ENCODE measurements at regions not wholly inside any gene's neighbourhood (a gene's known extent, or its start where the extent isn't known, plus 50 kb on each side); places are given as distances from the start of the nearest gene placed in this dataset.
A peak's percentile ranks its signal among the peaks of the same experiment; 100 is the strongest.

DNA sequence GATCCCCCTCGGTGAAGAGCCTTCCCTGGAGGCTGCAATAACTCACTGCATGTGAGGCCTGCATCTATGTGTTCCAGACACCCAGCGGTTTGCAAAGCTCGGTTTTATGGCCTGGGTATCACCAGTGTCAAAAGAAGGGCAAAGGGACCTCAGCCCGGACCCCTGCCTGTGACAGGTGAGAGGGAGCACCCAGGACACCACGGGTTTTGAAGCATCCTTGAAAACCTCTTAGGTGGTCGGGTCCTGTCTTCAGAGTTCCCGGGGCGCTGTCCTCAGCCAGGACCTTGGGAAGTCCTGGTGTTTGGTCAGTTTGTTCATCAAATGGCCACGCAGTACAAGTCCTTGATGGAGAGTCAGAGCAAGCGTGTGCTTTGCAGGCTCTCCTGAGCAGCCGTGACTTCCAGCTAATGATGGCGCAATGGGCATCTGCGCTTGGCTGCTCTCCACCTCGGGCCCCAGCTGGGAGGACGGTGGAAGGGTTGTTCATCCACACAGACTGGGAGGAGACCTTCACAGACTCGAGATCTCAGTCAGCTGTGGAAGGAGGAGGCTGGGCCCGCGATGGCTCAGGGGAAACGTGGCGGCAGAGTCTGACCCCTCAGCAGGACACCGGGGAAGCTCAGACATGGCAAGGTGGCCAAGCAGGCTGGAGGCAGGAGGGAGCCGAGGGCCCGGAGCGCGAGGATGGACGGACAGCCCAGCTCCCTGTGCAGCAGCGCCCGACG, 113.1 kb upstream of the GPC1 start:
- CTCF ChIA-PET: interaction anchor here (1.2 kb wide), 1 partner anchor 192 kb away, joined by 5 read pairs; no protein-coding TSS in a partner anchor

DNA sequence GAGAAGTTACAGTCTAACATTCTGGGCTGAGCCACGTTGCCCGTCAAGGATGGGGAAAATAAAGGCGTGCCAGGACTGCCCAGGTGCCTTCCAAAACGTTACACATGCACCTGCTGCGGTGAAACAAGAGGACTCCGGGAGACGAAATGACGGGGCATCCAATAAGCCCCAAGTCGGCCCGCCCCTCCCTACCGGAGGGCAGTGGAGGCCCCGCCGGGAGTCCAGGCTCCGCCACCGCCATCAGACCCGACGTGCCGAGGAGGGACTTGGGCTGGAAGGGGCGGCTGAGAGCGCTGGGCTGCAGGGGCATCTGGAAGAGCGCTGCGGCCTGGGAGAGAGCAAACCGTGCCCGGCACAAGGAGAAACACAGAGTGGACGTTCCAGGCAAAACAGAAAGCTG, 112.5 kb upstream of the GPC1 start:
- Mint-ChIP-seq H3K4me1 (ENCODE audit: insufficient read depth, unreplicated experiment) (peaks cover 12% of the 10 kb centered on the region), H3K4me3 (ENCODE audit: unreplicated experiment) (no peak overlapping the region), H3K36me3 (ENCODE audit: insufficient read depth, unreplicated experiment) (peaks cover 4% of the 10 kb centered on the region), H3K27ac (ENCODE audit: low read depth, unreplicated experiment) (no peak overlapping the region), H3K27me3 (ENCODE audit: insufficient read depth, unreplicated experiment) (peaks cover 19% of the 10 kb centered on the region), H3K9me3 (ENCODE audit: unreplicated experiment) (no peaks in the 10 kb centered on the region)
- CTCF ChIA-PET: interaction anchor here (1.2 kb wide), 1 partner anchor 191 kb away, joined by 5 read pairs; no protein-coding TSS in a partner anchor
- intact Hi-C loops (cut with micrococcal nuclease): loop anchor here (5.0 to 10.0 kb wide), 2 partner anchors 91 to 112 kb away; partner anchors contain the start of gene GPC1
- no TSS peak for BruUV-seq (replicated peaks)
- no peak for DNase-seq (ENCODE audit: unreplicated experiment)
- POLR2A ChIA-PET: no interaction called here
- TF ChIP-seq, protein P1, sequence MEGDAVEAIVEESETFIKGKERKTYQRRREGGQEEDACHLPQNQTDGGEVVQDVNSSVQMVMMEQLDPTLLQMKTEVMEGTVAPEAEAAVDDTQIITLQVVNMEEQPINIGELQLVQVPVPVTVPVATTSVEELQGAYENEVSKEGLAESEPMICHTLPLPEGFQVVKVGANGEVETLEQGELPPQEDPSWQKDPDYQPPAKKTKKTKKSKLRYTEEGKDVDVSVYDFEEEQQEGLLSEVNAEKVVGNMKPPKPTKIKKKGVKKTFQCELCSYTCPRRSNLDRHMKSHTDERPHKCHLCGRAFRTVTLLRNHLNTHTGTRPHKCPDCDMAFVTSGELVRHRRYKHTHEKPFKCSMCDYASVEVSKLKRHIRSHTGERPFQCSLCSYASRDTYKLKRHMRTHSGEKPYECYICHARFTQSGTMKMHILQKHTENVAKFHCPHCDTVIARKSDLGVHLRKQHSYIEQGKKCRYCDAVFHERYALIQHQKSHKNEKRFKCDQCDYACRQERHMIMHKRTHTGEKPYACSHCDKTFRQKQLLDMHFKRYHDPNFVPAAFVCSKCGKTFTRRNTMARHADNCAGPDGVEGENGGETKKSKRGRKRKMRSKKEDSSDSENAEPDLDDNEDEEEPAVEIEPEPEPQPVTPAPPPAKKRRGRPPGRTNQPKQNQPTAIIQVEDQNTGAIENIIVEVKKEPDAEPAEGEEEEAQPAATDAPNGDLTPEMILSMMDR (IDR thresholded peaks at IDR 0.05; ENCODE audit: unreplicated experiment): no peak

More for the DNA sequence above, 113.1 kb upstream of the GPC1 start:
- BruUV-seq (replicated peaks): no TSS peak
- POLR2A ChIA-PET: no interaction called here
- Mint-ChIP-seq H3K9me3 (ENCODE audit: unreplicated experiment) (no peaks in the 10 kb centered on the region), H3K36me3 (ENCODE audit: insufficient read depth, unreplicated experiment) (peaks cover 4% of the 10 kb centered on the region), H3K27me3 (ENCODE audit: insufficient read depth, unreplicated experiment) (peaks cover 21% of the 10 kb centered on the region), H3K27ac (ENCODE audit: low read depth, unreplicated experiment) (no peak overlapping the region), H3K4me1 (ENCODE audit: insufficient read depth, unreplicated experiment) (peaks cover 12% of the 10 kb centered on the region), H3K4me3 (ENCODE audit: unreplicated experiment) (no peak overlapping the region)
- DNase-seq (ENCODE audit: unreplicated experiment): peak; percentile 79
- intact Hi-C loops (cut with micrococcal nuclease): loop anchor here (5.0 to 10.0 kb wide), 2 partner anchors 90 to 112 kb away; partner anchors contain the start of gene GPC1
- TF ChIP-seq, protein P1 (IDR thresholded peaks at IDR 0.05; ENCODE audit: unreplicated experiment): no peak

DNA sequence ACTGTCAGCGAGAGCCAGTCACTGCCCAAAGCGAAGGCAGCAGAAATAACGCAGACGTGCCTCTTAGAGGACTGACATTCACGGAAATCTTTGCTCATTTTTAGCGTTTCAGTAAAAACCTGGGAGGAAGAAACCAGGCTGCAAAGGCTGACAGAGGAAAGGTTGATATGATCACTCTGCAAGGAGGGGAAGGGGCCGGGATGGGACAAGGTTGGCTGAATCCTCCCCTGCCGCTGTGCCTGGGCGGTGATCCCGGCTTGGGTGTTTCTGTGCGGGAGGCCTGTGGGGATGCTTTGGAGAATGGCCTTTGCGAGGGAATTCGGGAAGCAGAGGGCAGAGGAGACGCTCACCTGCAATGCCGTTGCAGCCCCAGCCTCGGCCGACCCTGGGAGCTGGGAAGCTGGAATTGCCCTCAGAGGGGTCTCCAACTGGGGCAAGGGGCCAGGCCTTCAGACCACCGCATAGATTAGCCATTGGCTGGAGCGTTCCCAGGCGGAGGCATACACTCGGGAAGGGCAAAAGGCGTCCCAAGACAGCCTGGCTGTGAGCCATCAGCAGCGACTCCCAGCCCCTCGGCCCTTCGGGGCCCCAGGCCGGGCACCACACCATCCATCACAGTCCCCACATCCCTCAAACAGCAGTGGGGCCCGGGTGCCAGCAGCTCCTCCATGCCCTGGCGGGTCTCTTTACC, 111.7 kb upstream of the GPC1 start:
- Mint-ChIP-seq H3K27ac (ENCODE audit: low read depth, unreplicated experiment) (no peak overlapping the region), H3K36me3 (ENCODE audit: insufficient read depth, unreplicated experiment) (peaks cover 4% of the 10 kb centered on the region), H3K9me3 (ENCODE audit: unreplicated experiment) (no peaks in the 10 kb centered on the region), H3K4me3 (ENCODE audit: unreplicated experiment) (no peak overlapping the region), H3K4me1 (ENCODE audit: insufficient read depth, unreplicated experiment) (peaks cover 12% of the 10 kb centered on the region), H3K27me3 (ENCODE audit: insufficient read depth, unreplicated experiment) (peaks cover 14% of the 10 kb centered on the region)
- no peak for DNase-seq (ENCODE audit: unreplicated experiment)
- POLR2A ChIA-PET: interaction anchor here (0.7 kb wide), 1 partner anchor 111 kb away, joined by 3 read pairs; no protein-coding TSS in a partner anchor
- TF ChIP-seq, protein P1 (IDR thresholded peaks at IDR 0.05; ENCODE audit: unreplicated experiment): no peak
- BruUV-seq (replicated peaks): no TSS peak
- CTCF ChIA-PET: no interaction called here
- intact Hi-C loops (cut with micrococcal nuclease): loop anchor here (5.0 to 10.0 kb wide), 2 partner anchors 91 to 111 kb away; partner anchors contain the start of gene GPC1
